Endothelial cell of umbilical vein (primary cell): ENCODE measurements at regions not wholly inside any gene's neighbourhood (a gene's known extent, or its start where the extent isn't known, plus 50 kb on each side); places are given as distances from the start of the nearest gene placed in this dataset.
"Not testable (repeated sequence)": the region's sequence is repeated elsewhere in the genome, so short reads cannot be mapped to it uniquely, and the experiment has no call there.

Experiments
- CTCF ChIP-seq, 2 donors: IDR thresholded peaks; 1 replicate in 1 of 2; 2 replicates in 1 of 2; pipeline ENCODE4 v1.5.1; 2011; ENCODE audit warnings: low read length in 2 of 2, mild to moderate bottlenecking in 2 of 2, moderate library complexity in 2 of 2, control low read depth in 1 of 2, inconsistent platforms in 1 of 2, low read depth in 1 of 2; ENCODE audit not compliant: insufficient read depth in 1 of 2; ENCODE audit errors: extremely low read depth in 1 of 2
- FOS ChIP-seq: IDR thresholded peaks from 2 replicates; pipeline ENCODE4 v1.6.1; 2011; ENCODE audit warnings: mild to moderate bottlenecking, low read length, moderate library complexity, borderline replicate concordance; ENCODE audit not compliant: insufficient read depth
- JUN ChIP-seq: IDR thresholded peaks from 2 replicates; pipeline ENCODE4 v1.6.1; 2011; ENCODE audit warnings: borderline replicate concordance, low read depth; ENCODE audit not compliant: insufficient read length, insufficient read depth
- POLR2AphosphoS5 ChIP-seq: IDR thresholded peaks from 2 replicates; pipeline ENCODE4 v1.6.1; 2012; ENCODE audit warnings: low read depth, mild to moderate bottlenecking, control low read depth, low read length, moderate library complexity; ENCODE audit not compliant: insufficient read depth

- not testable (repeated sequence) for TF ChIP-seq CTCF (IDR thresholded peaks at IDR 0.05; ENCODE audit: extremely low read depth in 1 of 2, insufficient read depth in 1 of 2, low read depth in 1 of 2, low read length in 2 of 2); FOS; JUN; POLR2AphosphoS5
Observed at GRCh38 chr5:136565457-136565856, 200.1 kb upstream of the TRPC7 start.
